K562 (cell line): ENCODE measurements at regions not wholly inside any gene's neighbourhood (a gene's known extent, or its start where the extent isn't known, plus 50 kb on each side); places are given as distances from the start of the nearest gene placed in this dataset.

Experiments
- HNRNPLL ChIP-seq: fragments of 200-400 bp; formaldehyde crosslinking; IDR thresholded peaks from 2 replicates; pipeline ENCODE4 v1.6.1; 2017; ENCODE audit warnings: low read length, low read depth, mild to moderate bottlenecking; ENCODE audit not compliant: poor library complexity, severe bottlenecking
- PHB2 ChIP-seq: fragments of 450-650 bp; IDR thresholded peaks from 2 replicates; pipeline ENCODE4 v1.6.1; 2017; ENCODE audit warnings: low read depth
- REST ChIP-seq, 2 experiments: fragments of 450-650 bp; formaldehyde crosslinking in 1 of 2; IDR thresholded peaks; 2 replicates each; pipeline versions ENCODE4 v1.4.0 to v1.6.1; 2014 to 2020; ENCODE audit warnings: mild to moderate bottlenecking in 2 of 2, borderline replicate concordance in 1 of 2, low read depth in 1 of 2

- no peak for TF ChIP-seq HNRNPLL
- TF ChIP-seq REST (IDR thresholded peaks at IDR 0.05; ENCODE audit: borderline replicate concordance): no peak
- TF ChIP-seq REST (CRISPR knock-in tag; IDR thresholded peaks at IDR 0.05; ENCODE audit: low read depth): no peak
- no peak for TF ChIP-seq PHB2
- TF ChIP-seq, all 486 proteins: peak for 0
Measured at GRCh38 chr4:53906606-53907190, 157.7 kb downstream of the CHIC2 start (continued).
